ENCODE measurements at regions not wholly inside any gene's neighbourhood (a gene's known extent, or its start where the extent isn't known, plus 50 kb on each side); places are given as distances from the start of the nearest gene placed in this dataset.

DNA sequence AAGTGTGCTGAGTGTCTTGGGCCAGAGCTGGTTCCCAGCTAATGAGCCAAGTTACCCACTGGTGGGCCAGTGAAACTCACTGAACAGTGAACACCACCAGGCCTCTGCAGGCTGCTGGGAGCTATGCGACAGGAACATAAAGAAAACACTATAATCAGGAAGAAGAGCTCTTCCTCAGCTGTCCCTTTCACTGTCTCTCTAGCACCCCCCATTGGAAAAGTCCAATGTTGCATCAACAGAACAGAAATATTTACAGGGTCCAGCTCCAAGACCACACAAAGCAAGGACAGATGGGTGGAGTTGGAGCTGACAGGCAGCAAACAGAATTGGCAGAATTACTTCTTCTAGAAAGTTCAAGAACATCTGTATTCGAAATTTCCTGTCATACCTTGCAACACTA is 903.6 kb upstream of the TMEM132C start:
- intact Hi-C loops (cut with DNase I) = no loop called here

DNA sequence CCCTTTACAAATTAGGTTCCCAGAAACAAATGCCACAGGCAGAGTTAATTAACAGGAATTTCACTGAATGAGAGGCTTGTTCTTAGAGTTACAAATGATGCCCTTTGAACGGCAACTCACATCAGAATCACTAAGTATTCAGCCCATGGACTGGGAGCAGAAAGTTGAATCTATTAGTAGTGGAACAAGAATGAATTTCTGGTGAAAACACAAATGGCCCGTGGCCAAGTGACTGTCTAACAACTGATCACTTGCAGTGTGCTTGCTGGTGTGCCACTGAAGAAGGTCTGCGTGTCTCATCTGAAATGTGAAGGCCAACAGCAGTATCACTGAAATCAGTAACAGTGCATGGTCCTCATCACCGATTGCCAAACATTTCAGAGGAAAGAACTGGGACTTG is 893.4 kb upstream of the TMEM132C start:
- no peaks in the 10 kb centered on the region for H3K4me1 ChIP-seq
- peaks cover 11% of the 10 kb centered on the region for H3K27me3 ChIP-seq
- no peaks in the 10 kb centered on the region for H3K36me3 ChIP-seq
- no peak overlapping the region for H3K4me3 ChIP-seq
- no peak for DNase-seq
- TF ChIP-seq, protein P1, sequence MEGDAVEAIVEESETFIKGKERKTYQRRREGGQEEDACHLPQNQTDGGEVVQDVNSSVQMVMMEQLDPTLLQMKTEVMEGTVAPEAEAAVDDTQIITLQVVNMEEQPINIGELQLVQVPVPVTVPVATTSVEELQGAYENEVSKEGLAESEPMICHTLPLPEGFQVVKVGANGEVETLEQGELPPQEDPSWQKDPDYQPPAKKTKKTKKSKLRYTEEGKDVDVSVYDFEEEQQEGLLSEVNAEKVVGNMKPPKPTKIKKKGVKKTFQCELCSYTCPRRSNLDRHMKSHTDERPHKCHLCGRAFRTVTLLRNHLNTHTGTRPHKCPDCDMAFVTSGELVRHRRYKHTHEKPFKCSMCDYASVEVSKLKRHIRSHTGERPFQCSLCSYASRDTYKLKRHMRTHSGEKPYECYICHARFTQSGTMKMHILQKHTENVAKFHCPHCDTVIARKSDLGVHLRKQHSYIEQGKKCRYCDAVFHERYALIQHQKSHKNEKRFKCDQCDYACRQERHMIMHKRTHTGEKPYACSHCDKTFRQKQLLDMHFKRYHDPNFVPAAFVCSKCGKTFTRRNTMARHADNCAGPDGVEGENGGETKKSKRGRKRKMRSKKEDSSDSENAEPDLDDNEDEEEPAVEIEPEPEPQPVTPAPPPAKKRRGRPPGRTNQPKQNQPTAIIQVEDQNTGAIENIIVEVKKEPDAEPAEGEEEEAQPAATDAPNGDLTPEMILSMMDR (IDR thresholded peaks at IDR 0.05) = no peak
- no peak for ATAC-seq
- intact Hi-C loops (cut with DNase I) = no loop called here
- H3K9me3 ChIP-seq = no peaks in the 10 kb centered on the region
- no peak overlapping the region for H3K27ac ChIP-seq

More for the DNA sequence above, 903.6 kb upstream of the TMEM132C start:
- Histone ChIP-seq H3K4me3 (no peak overlapping the region), H3K9me3 (no peaks in the 10 kb centered on the region), H3K36me3 (no peaks in the 10 kb centered on the region), H3K27ac (no peak overlapping the region), H3K27me3 (no peaks in the 10 kb centered on the region), H3K4me1 (no peaks in the 10 kb centered on the region)
- no peak for ATAC-seq
- no peak for DNase-seq
- TF ChIP-seq, protein P1 (IDR thresholded peaks at IDR 0.05) = no peak

DNA sequence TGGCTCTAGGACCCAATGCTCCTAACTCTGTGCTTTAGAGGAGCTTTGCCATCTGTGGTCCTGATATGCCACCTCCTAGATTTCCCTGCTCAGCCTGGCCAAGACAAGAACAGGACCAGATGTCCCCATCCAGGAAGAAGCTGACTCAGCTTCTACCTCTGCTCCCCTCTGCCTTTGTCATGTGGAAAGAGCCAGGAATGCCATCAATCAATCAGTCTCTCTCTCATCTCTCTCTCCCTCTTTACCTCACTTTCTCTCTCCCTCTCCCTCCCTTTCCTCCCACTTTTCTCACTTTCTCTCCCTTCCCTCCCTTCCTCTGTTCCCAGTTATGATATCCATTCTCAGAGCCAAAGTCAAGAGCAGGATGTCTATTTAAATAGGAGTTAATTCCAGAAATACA is 892.5 kb upstream of the TMEM132C start:
- Histone ChIP-seq H3K36me3 (no peaks in the 10 kb centered on the region), H3K27me3 (peaks cover 11% of the 10 kb centered on the region), H3K9me3 (no peaks in the 10 kb centered on the region), H3K4me1 (no peaks in the 10 kb centered on the region), H3K27ac (no peak overlapping the region), H3K4me3 (no peak overlapping the region)
- no peak for DNase-seq
- TF ChIP-seq, protein P1 (IDR thresholded peaks at IDR 0.05) = no peak
- intact Hi-C loops (cut with DNase I) = no loop called here
- ATAC-seq = no peak

DNA sequence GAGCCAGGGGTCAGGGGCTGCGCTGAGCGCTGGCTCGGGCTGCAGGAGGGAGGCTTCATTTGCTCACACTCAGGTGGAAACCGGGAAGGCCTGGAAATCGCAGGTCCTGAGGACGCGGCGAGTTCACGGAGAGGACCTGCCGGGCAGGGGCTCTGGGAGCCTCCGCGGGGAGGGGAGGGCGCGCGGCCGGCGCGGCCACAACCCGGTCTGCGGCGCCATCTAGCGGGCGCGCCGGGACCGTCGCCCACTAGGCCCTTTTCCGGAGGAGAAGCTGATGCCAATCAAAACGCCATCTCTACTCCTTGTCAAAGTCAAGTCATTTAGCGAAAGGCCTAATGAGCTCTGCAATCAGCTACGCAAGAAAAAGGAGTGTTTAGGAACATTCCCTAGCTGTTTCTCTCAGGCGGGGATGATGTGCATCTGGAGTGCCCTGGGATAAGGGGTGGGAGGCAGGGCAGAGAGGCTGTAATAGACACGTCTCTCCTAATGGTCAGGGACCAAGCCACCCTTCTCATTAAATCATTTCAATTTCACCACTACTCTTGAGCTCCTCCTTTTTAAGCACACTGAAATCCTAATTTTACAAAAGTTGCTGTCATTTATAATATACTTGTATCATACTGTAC is 885.8 kb upstream of the TMEM132C start:
- Histone ChIP-seq H3K27me3 (peaks cover 4% of the 10 kb centered on the region), H3K36me3 (no peaks in the 10 kb centered on the region), H3K4me1 (no peaks in the 10 kb centered on the region), H3K4me3 (no peak overlapping the region), H3K27ac (no peak overlapping the region), H3K9me3 (no peaks in the 10 kb centered on the region)
- intact Hi-C loops (cut with DNase I) = no loop called here
- peak; percentile 88 for ATAC-seq
- peak; percentile 67 for DNase-seq
- TF ChIP-seq, protein P1 (IDR thresholded peaks at IDR 0.05) = peak; percentile 75

DNA sequence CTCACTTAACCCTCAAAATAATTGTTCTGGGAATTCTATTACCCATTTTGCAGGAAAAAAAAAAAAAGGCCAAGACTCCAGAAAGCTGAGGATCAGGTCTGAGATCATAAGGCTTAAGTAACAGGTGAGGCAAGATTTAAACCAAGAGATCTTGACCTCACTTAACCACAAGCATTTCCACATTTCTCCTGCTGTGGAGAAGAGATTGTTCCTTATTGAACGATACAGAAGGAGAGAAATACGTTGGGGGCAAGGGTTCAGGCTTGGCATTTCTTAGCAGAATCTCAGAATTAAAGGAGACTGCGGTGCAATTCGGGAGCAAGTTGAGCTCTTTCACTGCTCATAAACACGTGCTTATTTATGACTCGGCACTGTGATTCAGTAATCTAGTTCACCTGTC is 885.3 kb upstream of the TMEM132C start:
- ATAC-seq (no peak), DNase-seq (no peak)
- Histone ChIP-seq H3K4me1 (no peaks in the 10 kb centered on the region), H3K9me3 (no peaks in the 10 kb centered on the region), H3K4me3 (no peak overlapping the region), H3K27ac (no peak overlapping the region), H3K36me3 (no peaks in the 10 kb centered on the region), H3K27me3 (peaks cover 4% of the 10 kb centered on the region)
- TF ChIP-seq, protein P1 (IDR thresholded peaks at IDR 0.05) = no peak
- intact Hi-C loops (cut with DNase I) = no loop called here

DNA sequence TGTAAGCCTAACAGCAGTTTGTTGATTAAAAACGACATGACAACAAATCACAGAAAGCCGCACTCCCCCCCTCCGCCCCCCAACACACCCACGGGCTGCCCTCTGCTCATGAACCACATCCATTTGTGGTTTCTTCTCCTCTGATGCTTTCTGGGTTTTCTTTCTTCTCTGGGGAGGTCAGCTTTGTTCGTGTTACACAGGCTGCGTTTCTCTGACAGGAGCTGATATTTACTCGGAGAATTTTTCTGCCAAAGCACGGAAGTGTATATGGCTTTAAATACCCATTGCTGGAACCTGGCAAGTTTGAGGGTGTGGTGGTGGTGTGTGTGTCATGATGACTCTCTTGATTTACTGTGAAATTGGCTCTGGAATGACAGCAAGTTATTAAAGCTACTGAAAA is 883.7 kb upstream of the TMEM132C start:
- intact Hi-C loops (cut with DNase I) = no loop called here
- no peaks in the 10 kb centered on the region for H3K9me3 ChIP-seq
- H3K4me3 ChIP-seq = no peak overlapping the region
- no peaks in the 10 kb centered on the region for H3K4me1 ChIP-seq
- no peaks in the 10 kb centered on the region for H3K36me3 ChIP-seq
- H3K27ac ChIP-seq = no peak overlapping the region
- H3K27me3 ChIP-seq = peaks cover 4% of the 10 kb centered on the region
- DNase-seq (no peak), ATAC-seq (no peak)
- TF ChIP-seq, protein P1 (IDR thresholded peaks at IDR 0.05) = no peak

Measured in upper lobe of right lung (tissue), 1 donor.